ENCODE measurements at regions not wholly inside any gene's neighbourhood (a gene's known extent, or its start where the extent isn't known, plus 50 kb on each side); places are given as distances from the start of the nearest gene placed in this dataset.

DNA sequence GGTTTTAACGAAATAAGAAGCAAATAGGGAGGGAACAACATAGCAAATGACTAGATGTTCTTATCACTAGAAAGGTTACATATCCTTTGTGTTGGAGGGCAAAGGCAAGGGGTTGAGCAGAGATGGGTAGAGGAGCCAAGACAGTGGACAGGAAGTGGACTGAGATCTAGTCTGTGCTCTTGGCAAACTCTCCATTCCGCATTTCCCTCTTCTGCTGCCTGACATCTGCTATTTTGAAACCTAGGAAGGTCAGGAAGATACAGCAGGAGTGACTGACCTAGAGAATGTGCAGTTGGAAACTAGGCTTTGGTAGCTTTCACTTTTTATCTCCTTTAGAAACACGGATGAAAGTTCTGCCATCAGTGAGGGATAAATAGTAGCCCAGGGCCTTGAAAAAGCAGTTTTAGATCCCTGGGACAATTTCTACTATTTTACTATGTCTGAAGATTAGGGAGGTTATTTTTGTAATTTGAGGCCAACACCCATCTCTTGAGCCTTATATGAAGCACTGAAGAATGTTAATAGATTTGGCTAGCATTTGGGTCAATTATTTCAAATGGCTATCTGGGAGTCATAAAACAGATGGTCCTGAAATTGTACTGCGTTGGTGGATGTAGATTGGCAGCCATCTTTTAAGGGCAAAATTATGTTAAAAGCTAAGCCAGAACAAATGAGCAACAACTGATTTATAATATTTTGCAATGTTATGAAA is 410.3 kb downstream of the PCNX1 start:
- Histone ChIP-seq H3F3A (replicated peaks; ENCODE audit: low read depth) (no peaks in the 10 kb centered on the region), H4K20me1 (replicated peaks; ENCODE audit: insufficient read depth) (no peaks in the 10 kb centered on the region; the same call in 1 of the 2 replicates), H3K4me1 (ENCODE audit: insufficient read depth) (peaks cover 3% of the 10 kb centered on the region; the same call in 1 of the 2 replicates), H3K27ac (ENCODE audit: low read depth) (no peak overlapping the region), H2AFZ (no peak overlapping the region), H3K36me3 (ENCODE audit: insufficient read depth) (no peaks in the 10 kb centered on the region), H3K27me3 (ENCODE audit: insufficient read depth) (no peaks in the 10 kb centered on the region), H3K9me2 (ENCODE audit: insufficient read depth) (no peaks in the 10 kb centered on the region; the same call in none of the 2 replicates), H3K4me3 (no peak overlapping the region), H3K4me2 (no peak overlapping the region), H3K79me2 (replicated peaks; ENCODE audit: insufficient read depth) (peaks cover 4% of the 10 kb centered on the region)
- ATAC-seq: no peak
- Mint-ChIP-seq H3K9me3 (peaks cover 3% of the 10 kb centered on the region; the same call in 1 of the 3 replicates), H3K4me3 (no peak overlapping the region), H3K36me3 (ENCODE audit: low read depth) (no peaks in the 10 kb centered on the region; the same call in 2 of the 3 replicates), H3K27me3 (ENCODE audit: insufficient read depth, low read depth, poor library complexity) (peaks cover 10% of the 10 kb centered on the region), H3K27ac (no peak overlapping the region), H3K4me1 (peaks cover 9% of the 10 kb centered on the region)
- TF ChIP-seq POLR2AphosphoS5 (IDR thresholded peaks at IDR 0.05; ENCODE audit: low read depth) (no peak), ZNF114 (CRISPR knock-in tag; IDR thresholded peaks at IDR 0.05) (no peak), STAT1 (IDR thresholded peaks at IDR 0.05; ENCODE audit: unreplicated experiment) (no peak), NANOG (IDR thresholded peaks at IDR 0.05; ENCODE audit: borderline replicate concordance) (no peak), EZH2 (IDR thresholded peaks at IDR 0.05; ENCODE audit: low read depth, unreplicated experiment) (no peak), ZNF331 (CRISPR knock-in tag; IDR thresholded peaks at IDR 0.05; ENCODE audit: low read depth) (no peak), CREB1 (CRISPR knock-in tag; IDR thresholded peaks at IDR 0.05; ENCODE audit: low read depth) (no peak), EZH2phosphoT487 (IDR thresholded peaks at IDR 0.05; ENCODE audit: unreplicated experiment) (no peak), JUNB (IDR thresholded peaks at IDR 0.05; ENCODE audit: unreplicated experiment) (no peak)
- TF ChIP-seq, protein P1, sequence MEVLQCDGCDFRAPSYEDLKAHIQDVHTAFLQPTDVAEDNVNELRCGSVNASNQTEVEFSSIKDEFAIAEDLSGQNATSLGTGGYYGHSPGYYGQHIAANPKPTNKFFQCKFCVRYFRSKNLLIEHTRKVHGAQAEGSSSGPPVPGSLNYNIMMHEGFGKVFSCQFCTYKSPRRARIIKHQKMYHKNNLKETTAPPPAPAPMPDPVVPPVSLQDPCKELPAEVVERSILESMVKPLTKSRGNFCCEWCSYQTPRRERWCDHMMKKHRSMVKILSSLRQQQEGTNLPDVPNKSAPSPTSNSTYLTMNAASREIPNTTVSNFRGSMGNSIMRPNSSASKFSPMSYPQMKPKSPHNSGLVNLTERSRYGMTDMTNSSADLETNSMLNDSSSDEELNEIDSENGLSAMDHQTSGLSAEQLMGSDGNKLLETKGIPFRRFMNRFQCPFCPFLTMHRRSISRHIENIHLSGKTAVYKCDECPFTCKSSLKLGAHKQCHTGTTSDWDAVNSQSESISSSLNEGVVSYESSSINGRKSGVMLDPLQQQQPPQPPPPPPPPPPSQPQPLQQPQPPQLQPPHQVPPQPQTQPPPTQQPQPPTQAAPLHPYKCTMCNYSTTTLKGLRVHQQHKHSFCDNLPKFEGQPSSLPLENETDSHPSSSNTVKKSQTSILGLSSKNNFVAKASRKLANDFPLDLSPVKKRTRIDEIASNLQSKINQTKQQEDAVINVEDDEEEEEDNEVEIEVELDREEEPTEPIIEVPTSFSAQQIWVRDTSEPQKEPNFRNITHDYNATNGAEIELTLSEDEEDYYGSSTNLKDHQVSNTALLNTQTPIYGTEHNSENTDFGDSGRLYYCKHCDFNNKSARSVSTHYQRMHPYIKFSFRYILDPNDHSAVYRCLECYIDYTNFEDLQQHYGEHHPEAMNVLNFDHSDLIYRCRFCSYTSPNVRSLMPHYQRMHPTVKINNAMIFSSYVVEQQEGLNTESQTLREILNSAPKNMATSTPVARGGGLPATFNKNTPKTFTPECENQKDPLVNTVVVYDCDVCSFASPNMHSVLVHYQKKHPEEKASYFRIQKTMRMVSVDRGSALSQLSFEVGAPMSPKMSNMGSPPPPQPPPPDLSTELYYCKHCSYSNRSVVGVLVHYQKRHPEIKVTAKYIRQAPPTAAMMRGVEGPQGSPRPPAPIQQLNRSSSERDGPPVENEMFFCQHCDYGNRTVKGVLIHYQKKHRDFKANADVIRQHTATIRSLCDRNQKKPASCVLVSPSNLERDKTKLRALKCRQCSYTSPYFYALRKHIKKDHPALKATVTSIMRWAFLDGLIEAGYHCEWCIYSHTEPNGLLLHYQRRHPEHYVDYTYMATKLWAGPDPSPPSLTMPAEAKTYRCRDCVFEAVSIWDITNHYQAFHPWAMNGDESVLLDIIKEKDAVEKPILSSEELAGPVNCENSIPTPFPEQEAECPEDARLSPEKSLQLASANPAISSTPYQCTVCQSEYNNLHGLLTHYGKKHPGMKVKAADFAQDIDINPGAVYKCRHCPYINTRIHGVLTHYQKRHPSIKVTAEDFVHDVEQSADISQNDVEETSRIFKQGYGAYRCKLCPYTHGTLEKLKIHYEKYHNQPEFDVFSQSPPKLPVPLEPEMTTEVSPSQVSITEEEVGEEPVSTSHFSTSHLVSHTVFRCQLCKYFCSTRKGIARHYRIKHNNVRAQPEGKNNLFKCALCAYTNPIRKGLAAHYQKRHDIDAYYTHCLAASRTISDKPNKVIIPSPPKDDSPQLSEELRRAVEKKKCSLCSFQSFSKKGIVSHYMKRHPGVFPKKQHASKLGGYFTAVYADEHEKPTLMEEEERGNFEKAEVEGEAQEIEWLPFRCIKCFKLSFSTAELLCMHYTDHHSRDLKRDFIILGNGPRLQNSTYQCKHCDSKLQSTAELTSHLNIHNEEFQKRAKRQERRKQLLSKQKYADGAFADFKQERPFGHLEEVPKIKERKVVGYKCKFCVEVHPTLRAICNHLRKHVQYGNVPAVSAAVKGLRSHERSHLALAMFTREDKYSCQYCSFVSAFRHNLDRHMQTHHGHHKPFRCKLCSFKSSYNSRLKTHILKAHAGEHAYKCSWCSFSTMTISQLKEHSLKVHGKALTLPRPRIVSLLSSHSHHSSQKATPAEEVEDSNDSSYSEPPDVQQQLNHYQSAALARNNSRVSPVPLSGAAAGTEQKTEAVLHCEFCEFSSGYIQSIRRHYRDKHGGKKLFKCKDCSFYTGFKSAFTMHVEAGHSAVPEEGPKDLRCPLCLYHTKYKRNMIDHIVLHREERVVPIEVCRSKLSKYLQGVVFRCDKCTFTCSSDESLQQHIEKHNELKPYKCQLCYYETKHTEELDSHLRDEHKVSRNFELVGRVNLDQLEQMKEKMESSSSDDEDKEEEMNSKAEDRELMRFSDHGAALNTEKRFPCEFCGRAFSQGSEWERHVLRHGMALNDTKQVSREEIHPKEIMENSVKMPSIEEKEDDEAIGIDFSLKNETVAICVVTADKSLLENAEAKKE (CRISPR knock-in tag; IDR thresholded peaks at IDR 0.05): no peak
- TF ChIP-seq, protein P2, sequence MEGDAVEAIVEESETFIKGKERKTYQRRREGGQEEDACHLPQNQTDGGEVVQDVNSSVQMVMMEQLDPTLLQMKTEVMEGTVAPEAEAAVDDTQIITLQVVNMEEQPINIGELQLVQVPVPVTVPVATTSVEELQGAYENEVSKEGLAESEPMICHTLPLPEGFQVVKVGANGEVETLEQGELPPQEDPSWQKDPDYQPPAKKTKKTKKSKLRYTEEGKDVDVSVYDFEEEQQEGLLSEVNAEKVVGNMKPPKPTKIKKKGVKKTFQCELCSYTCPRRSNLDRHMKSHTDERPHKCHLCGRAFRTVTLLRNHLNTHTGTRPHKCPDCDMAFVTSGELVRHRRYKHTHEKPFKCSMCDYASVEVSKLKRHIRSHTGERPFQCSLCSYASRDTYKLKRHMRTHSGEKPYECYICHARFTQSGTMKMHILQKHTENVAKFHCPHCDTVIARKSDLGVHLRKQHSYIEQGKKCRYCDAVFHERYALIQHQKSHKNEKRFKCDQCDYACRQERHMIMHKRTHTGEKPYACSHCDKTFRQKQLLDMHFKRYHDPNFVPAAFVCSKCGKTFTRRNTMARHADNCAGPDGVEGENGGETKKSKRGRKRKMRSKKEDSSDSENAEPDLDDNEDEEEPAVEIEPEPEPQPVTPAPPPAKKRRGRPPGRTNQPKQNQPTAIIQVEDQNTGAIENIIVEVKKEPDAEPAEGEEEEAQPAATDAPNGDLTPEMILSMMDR (conservative IDR thresholded peaks at IDR 0.05; ENCODE audit: low read depth in 2 of 2): no peak
- TF ChIP-seq, protein P3, sequence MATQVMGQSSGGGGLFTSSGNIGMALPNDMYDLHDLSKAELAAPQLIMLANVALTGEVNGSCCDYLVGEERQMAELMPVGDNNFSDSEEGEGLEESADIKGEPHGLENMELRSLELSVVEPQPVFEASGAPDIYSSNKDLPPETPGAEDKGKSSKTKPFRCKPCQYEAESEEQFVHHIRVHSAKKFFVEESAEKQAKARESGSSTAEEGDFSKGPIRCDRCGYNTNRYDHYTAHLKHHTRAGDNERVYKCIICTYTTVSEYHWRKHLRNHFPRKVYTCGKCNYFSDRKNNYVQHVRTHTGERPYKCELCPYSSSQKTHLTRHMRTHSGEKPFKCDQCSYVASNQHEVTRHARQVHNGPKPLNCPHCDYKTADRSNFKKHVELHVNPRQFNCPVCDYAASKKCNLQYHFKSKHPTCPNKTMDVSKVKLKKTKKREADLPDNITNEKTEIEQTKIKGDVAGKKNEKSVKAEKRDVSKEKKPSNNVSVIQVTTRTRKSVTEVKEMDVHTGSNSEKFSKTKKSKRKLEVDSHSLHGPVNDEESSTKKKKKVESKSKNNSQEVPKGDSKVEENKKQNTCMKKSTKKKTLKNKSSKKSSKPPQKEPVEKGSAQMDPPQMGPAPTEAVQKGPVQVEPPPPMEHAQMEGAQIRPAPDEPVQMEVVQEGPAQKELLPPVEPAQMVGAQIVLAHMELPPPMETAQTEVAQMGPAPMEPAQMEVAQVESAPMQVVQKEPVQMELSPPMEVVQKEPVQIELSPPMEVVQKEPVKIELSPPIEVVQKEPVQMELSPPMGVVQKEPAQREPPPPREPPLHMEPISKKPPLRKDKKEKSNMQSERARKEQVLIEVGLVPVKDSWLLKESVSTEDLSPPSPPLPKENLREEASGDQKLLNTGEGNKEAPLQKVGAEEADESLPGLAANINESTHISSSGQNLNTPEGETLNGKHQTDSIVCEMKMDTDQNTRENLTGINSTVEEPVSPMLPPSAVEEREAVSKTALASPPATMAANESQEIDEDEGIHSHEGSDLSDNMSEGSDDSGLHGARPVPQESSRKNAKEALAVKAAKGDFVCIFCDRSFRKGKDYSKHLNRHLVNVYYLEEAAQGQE (IDR thresholded peaks at IDR 0.05; ENCODE audit: unreplicated experiment): no peak
- TF ChIP-seq, protein P4, sequence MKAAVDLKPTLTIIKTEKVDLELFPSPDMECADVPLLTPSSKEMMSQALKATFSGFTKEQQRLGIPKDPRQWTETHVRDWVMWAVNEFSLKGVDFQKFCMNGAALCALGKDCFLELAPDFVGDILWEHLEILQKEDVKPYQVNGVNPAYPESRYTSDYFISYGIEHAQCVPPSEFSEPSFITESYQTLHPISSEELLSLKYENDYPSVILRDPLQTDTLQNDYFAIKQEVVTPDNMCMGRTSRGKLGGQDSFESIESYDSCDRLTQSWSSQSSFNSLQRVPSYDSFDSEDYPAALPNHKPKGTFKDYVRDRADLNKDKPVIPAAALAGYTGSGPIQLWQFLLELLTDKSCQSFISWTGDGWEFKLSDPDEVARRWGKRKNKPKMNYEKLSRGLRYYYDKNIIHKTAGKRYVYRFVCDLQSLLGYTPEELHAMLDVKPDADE (IDR thresholded peaks at IDR 0.05): no peak
- DNase-seq (ENCODE audit: low spot score): no peak

All from GM23338 (cell line).